A673 (cell line): ENCODE measurements at regions not wholly inside any gene's neighbourhood (a gene's known extent, or its start where the extent isn't known, plus 50 kb on each side); places are given as distances from the start of the nearest gene placed in this dataset.

Experiments
- CTCF ChIP-seq: fragments of 300-800, 200-600 bp; sonication (generic); conservative IDR thresholded peaks from 2 replicates; pipeline ENCODE4 v1.5.1; 2017; ENCODE audit warnings: low read depth, mild to moderate bottlenecking, antibody characterized with exemption, low read length, moderate library complexity, mixed read lengths
- EZH2 ChIP-seq: fragments of 200-600 bp; sonication (generic); IDR thresholded peaks from 2 replicates; pipeline ENCODE4 v1.6.1; 2017; ENCODE audit warnings: borderline replicate concordance, low read depth, mild to moderate bottlenecking, mixed read lengths, antibody characterized with exemption, low read length; ENCODE audit not compliant: poor library complexity, severe bottlenecking

DNA sequence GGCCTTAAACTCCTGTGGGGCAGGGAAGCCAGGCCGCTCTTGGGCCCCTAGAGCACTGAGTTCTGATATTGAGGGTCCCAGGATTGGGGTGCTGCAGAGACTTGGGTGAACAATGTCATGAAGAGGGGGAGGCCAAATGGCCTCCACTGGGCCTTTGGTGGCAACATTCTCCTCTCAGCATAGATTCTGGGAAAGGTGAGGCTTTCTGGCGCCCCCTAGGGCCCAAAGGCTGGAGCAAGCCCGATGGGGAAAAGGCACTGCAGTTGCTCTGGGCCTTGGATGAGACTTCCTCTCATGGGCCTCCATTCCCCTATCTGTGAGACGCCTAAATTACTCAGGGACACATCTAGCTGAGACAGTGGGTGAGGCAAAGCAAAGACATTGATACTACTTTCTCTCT, 84.8 kb downstream of the ACAA2 start:
- TF ChIP-seq CTCF (peak; percentile 84), EZH2 (no peak)
